Fibroblast of skin of scalp (primary cell): ENCODE measurements at regions not wholly inside any gene's neighbourhood (a gene's known extent, or its start where the extent isn't known, plus 50 kb on each side); places are given as distances from the start of the nearest gene placed in this dataset.

Experiments used
- DNase-seq: peaks from one replicate; pipeline ENCODE4 v3.0.0-alpha.2; 2013

GRCh38 chr6:10465629-10466499 is 51.0 kb upstream of the TFAP2A start:
- DNase-seq, result peak; percentile 22
